Transverse colon (tissue), 4 donors: ENCODE measurements at regions not wholly inside any gene's neighbourhood (a gene's known extent, or its start where the extent isn't known, plus 50 kb on each side); places are given as distances from the start of the nearest gene placed in this dataset.
"Not testable (repeated sequence)": the region's sequence is repeated elsewhere in the genome, so short reads cannot be mapped to it uniquely, and the experiment has no call there.

Experiments used
- EP300 ChIP-seq: sonication (generic); formaldehyde crosslinking; IDR thresholded peaks from one replicate; pipeline ENCODE4 v1.6.1; 2017; ENCODE audit warnings: antibody characterized with exemption, low read depth
- POLR2A ChIP-seq: fragments of 450-650 bp; IDR thresholded peaks from one replicate; pipeline ENCODE4 v1.6.1; 2016; ENCODE audit warnings: antibody characterized with exemption, mild to moderate bottlenecking, moderate library complexity
- POLR2AphosphoS5 ChIP-seq, 3 donors: sonication (generic); formaldehyde crosslinking; IDR thresholded peaks; one replicate each; pipeline ENCODE4 v1.6.1; 2016; ENCODE audit warnings: antibody characterized with exemption in 3 of 3
- TF ChIP-seq, protein P1 (sequence below), 5 experiments: fragments of 200-600 bp in 3 of 5; fragments of 450-650 bp in 2 of 5; sonication (generic) in 3 of 5; IDR thresholded peaks; 1 replicate in 2 of 5; 2 replicates in 3 of 5; pipeline ENCODE4 v1.5.1; 2016 to 2017; ENCODE audit warnings: antibody characterized with exemption in 5 of 5, inconsistent platforms in 3 of 5, mild to moderate bottlenecking in 2 of 5, moderate library complexity in 1 of 5

DNA sequence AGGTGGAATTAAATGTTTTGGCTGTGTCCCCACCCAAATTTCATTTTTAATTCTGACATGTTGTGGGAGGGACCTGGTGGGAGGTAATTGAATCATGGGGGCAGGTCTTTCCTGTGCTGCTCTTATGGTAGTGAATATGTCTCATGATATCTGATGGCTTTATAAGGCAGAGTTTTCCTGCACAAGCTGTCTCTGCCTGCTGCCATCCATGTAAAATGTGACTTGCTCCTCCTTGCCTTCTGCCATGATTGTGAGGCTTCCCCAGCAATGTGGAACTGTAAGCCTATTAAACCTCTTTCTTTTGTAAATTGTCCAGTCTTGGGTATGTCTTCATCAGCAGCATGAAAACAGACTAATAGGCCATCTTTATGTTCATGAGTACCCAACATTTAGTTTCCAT lies 172.2 kb downstream of the ETV1 start:
- not testable (repeated sequence) for TF ChIP-seq EP300; POLR2A; POLR2AphosphoS5 (IDR thresholded peaks at IDR 0.05)
- TF ChIP-seq, protein P1, sequence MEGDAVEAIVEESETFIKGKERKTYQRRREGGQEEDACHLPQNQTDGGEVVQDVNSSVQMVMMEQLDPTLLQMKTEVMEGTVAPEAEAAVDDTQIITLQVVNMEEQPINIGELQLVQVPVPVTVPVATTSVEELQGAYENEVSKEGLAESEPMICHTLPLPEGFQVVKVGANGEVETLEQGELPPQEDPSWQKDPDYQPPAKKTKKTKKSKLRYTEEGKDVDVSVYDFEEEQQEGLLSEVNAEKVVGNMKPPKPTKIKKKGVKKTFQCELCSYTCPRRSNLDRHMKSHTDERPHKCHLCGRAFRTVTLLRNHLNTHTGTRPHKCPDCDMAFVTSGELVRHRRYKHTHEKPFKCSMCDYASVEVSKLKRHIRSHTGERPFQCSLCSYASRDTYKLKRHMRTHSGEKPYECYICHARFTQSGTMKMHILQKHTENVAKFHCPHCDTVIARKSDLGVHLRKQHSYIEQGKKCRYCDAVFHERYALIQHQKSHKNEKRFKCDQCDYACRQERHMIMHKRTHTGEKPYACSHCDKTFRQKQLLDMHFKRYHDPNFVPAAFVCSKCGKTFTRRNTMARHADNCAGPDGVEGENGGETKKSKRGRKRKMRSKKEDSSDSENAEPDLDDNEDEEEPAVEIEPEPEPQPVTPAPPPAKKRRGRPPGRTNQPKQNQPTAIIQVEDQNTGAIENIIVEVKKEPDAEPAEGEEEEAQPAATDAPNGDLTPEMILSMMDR (IDR thresholded peaks at IDR 0.05) = not testable (repeated sequence)
